Fibroblast of skin of right quadriceps (primary cell): ENCODE measurements at regions not wholly inside any gene's neighbourhood (a gene's known extent, or its start where the extent isn't known, plus 50 kb on each side); places are given as distances from the start of the nearest gene placed in this dataset.
"Not testable (repeated sequence)": the region's sequence is repeated elsewhere in the genome, so short reads cannot be mapped to it uniquely, and the experiment has no call there.

Experiments
- DNase-seq: peaks from one replicate; pipeline ENCODE4 v3.0.0-alpha.2; 2013

- no peak for DNase-seq
These were observed 418.0 kb downstream of the SPATA31D1 start for GRCh38 chr9:82406456-82407085.

DNA sequence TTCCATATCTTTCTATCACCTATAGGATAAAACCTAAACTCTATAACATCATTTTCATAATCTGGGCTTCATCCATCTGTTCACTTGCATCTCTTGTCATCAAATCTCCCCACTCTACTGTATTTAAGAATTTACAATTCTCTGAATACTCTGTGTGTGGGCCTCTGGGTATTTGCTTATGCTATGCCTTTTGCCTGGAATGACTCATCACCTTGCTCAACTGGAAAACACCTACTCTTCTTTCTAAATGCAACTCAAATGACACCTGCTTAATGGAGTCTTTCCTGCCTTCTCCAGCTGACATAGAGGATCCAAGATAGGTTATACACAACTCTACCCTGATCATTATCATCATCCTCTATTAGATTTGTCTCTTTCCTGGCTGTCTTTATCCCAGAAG is 421.7 kb downstream of the SPATA31D1 start:
- peak; percentile 11 for DNase-seq

DNA sequence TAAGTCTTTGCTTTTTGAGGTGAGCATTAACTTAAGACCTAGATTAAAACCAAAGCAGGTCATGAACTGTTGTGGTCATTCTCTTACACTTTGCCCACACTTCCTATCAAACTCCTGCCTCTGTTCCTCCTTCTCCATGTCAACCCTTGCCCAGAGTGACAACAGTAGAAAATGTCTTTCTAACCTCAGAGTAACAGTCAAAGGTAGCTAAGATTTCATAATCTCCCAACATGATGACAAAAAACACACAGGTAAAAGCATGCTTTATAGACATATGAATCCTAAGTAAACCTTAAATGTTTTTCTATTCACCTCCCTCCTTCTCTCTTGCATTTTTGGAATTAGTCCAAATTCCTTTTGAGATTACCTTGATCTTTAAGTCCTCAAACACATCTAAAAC is 422.3 kb downstream of the SPATA31D1 start:
- DNase-seq: no peak

- DNase-seq: no peak
These were observed 424.2 kb downstream of the SPATA31D1 start for GRCh38 chr9:82412586-82413305.

DNA sequence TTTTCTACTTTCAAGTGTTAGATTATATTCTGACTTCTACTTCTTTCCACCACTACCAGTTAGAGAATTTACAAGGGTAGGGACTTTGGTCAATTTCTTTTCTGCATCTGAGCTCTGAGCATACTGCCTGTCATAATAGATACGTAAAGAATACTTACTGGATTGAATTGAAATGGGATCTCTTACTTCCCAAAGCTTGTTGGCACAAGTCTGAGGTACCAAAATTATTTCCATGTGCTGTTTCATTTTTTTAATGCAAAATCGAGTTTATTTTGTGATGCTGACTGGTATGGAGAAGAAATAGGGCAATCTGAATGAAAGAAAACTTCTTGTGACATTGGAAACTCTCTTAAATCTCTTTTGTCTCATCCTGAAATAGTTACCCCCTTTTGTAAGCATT is 428.9 kb downstream of the SPATA31D1 start:
- no peak for DNase-seq

- no peak for DNase-seq
These were observed 429.8 kb downstream of the SPATA31D1 start for GRCh38 chr9:82418334-82418733.

DNA sequence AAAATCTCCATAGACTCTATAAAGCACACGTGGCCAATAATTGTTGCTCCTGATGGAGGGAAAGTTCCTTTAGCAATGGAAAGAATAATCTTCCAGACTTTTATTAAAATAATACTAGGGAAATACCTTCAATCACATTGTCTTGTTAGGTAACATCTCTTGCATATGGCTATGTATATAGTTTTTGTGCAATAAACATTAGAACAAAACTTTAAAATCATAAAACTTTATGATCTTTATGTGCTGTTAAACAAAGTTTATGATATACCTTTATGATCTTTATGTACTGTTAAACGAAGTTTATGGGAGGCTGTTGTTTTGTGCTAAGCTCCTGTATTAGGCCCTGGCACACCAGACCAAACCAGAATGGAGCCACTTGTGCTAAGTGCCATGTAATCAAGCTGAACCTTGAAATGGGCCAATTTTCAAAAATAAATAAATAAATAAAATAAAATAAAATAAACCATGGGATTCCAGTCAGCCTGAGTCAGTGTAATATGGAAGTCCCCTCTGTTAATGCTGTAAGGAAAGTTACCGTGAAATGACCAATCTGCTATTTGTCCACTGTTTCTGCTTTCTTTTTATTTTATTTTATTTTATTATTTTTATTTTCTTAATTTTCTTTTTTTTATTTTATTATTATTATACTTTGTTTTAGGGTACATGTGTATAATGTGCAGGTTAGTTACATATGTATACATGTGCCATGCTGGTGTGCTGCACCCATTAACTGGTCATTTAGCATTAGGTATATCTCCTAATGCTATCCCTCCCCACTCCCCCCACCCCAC is 431.3 kb downstream of the SPATA31D1 start:
- no peak for DNase-seq

GRCh38 chr9:82421498-82421897 is 432.9 kb downstream of the SPATA31D1 start:
- DNase-seq: no peak

DNA sequence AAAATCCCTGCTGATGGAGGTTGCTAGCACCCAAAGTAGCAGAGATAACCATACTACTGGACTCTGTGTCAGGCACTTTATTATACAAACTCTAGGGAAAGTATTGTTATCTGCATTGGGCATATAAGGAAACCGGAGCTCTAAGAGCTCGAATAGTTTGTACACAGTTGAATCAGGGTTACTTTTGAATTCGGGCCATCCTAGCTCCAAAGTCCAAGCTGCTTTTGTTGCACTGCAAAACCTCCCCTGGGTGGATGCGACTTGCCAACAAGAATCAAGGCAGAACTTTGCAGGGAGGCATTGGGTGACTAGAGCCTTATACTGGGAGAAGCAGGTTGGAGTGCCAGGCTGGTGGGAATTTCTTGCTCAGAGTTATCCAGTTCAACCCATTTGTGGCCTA is 435.1 kb downstream of the SPATA31D1 start:
- DNase-seq: no peak

DNA sequence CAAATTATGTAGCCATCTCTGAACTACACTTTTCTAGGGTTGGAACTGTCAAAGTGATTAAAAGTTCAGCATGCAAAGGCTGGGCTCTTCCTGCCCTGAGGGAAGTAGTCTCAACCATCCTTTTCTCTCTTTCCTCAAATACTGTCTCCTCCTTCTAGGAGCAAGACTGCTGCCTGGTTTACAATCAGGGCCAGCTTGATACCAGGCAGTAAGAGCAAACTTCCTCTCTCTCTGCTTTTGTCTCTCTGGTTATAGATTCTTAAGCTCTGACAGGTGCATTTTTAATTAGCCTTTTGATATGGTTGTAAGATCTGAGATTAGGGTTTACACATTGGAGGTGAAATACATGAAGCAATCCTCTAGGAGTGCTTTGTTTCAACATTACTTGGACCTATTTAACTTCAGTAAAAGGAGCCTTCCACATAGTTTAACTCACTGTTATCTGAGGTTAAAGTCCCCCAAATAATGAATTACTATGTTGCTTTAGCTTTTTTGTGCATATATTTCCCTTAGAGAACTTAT is 436.1 kb downstream of the SPATA31D1 start:
- DNase-seq: no peak

DNA sequence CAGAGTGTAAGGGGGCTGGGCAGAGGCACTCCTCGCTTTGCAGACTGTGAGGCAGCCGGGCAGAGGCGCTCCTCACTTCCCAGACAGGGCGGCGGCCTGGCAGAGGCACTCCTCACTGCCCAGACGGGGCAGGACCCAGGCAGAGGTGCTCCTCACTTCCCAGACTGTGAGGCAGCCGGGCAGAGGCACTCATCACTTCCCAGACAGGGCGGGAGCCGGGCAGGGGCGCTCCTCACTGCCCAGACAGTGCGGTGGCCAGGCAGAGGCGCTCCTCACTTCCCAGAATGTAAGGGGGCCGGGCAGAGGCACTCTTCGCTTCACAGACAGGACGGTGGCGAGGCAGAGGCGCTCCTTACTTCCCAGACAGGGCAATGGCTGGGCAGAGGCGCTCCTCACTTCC is 442.5 kb downstream of the SPATA31D1 start:
- no peak for DNase-seq

DNA sequence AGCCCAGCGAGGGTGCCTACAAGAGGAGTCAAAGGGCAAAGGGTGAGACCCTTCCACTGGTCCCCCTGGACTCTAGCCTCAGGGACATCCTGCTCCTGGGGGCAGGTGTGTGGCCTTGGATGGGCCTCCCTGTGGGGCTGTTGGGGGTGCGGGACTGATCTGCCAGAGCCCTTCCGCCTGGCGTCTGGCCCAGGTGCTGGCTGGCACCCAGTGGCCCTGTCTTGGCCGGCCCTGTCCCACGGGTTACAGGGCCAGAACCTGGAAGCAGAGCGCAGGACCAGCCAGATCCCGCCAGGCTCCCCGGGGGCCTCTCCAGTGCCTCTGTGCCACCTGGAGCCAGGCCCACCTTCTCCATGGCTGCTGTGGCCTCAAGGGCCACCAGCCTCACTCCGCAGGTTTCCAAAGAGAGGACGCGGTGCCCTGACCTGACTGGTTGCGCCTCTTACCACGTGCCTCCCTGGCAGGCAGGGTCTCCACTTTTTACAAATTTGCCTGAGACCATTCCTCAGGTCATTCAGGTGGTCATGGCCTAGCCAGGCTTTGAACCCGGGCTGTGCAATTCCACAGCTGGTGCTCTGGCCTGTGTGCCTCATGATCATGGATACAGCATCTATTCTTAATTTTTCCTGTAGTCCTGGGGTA is 444.8 kb downstream of the SPATA31D1 start:
- not testable (repeated sequence) for DNase-seq

DNA sequence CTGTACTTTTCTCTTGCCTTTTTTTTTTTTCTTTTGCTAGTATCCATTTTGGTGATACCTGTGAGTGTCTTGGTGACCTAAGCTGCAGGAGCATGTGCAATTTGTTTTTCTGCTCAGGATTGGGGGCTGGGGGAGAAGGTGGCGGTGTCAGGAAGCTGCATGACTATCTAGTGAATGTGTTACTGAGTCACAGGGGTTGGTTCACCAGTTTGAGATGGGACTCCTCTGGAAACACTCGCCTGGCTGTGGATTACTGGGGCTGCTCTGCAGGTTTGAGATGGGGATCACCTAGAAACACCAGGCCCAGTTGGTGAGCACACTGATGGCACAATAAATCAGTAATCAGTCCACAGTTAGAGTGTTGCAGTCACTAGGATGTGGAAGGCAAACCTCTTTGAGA is 447.9 kb downstream of the SPATA31D1 start:
- DNase-seq: peak; percentile 5

DNA sequence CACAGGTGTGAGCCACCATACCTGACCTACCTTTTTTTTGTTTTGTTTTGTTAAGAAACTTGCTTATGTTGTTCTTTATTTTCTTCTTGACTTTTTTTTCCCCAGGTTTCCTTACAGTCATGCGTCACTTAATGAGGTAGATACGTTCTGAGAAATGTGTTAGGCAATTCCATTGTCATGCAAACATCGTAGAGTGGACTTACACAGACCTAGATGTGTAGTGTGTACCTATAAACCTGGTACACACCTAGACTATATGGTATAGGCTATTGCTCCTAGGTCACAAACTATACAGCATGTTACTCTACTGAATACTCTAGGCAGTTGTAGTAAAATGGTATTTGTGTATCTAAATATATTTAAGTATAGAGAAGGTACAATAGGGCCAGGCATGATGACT is 448.6 kb downstream of the SPATA31D1 start:
- DNase-seq: not testable (repeated sequence)

GRCh38 chr9:82438581-82438980 is 450.0 kb downstream of the SPATA31D1 start:
- no peak for DNase-seq

- DNase-seq: no peak
These were observed 454.7 kb downstream of the SPATA31D1 start for GRCh38 chr9:82443312-82443711.

- no peak for DNase-seq
These were observed 457.0 kb downstream of the SPATA31D1 start for GRCh38 chr9:82445556-82445955.

DNA sequence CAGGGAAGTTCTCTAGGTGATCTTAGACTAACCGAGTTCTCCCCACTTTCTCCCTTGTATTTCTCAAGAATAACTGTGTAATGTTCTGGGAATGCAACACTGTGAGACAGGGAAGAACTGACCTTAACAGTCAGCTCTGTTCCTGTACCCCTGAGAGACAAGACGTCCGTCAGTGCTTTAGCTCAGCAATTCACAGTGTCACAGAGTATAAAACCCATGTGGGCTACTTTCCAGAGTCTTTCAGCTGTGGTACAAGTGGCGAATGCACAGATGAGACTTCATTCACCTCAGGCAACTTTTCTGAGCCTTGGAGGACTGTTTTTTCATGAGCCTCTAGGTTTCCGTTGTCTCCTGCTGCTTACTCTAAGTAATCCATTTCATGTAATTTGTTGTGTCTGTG is 458.8 kb downstream of the SPATA31D1 start:
- no peak for DNase-seq

GRCh38 chr9:82449986-82450385 is 461.4 kb downstream of the SPATA31D1 start:
- DNase-seq: no peak

- DNase-seq: no peak
These were observed 466.1 kb downstream of the SPATA31D1 start for GRCh38 chr9:82454509-82455190.

GRCh38 chr9:82456642-82457041 is 468.1 kb downstream of the SPATA31D1 start:
- DNase-seq: peak; percentile 53

DNA sequence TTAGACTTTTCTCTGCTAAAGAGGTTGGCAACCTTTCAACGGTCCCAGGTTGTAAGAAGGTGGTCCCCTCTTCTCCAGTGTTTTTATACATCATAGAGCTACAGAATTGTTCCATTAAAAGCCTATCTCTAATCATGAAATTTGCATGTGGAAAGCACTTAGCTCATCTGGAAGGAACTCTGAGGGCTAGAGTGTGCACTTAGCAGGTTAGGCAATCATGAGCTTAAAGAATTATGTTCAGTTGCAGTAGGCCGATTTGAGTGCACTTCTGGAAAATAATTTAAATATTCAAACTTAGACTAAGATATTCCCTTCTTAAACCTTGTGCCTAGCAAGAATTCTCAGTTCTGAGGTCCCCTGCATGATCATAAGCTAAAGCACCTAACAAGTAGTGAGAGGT is 468.7 kb downstream of the SPATA31D1 start:
- no peak for DNase-seq

DNA sequence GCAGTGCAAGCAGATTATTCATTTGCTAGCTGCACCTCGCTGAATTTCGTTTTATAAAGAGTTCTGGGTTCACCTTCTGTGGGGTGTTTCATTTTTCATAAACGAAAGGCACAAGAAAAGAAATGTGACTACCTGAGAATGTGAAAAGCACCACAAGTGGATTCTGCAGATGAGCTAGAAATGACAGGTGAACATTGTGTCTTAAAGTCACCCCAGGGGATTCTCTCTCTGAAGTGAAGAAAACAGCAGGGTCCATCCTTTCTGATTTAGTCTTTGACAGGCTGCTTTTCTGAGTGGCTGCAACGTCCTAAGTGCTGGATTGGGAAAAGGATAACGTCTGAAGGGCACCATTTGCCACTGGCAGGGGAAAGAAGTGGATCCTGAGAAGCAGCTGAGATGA is 469.3 kb downstream of the SPATA31D1 start:
- DNase-seq: no peak
